Uterus (tissue), 3 donors: ENCODE measurements at regions not wholly inside any gene's neighbourhood (a gene's known extent, or its start where the extent isn't known, plus 50 kb on each side); places are given as distances from the start of the nearest gene placed in this dataset.

ENCODE experiments used
- DNase-seq, 2 donors: peaks; one replicate each; pipeline ENCODE4 v3.0.0-alpha.2; 2019 to 2020
- H3K27ac ChIP-seq, 2 donors: fragments of 200-600 bp; sonication (generic); 1 replicate in 1 of 2; 2 replicates in 1 of 2; pipeline ENCODE4 v1.5.1; 2016 to 2018
- H3K27me3 ChIP-seq, 2 donors: fragments of 200-600 bp; sonication (generic); one replicate each; pipeline ENCODE4 v1.5.1; 2018 to 2019; ENCODE audit warnings: control low read depth in 1 of 2
- H3K36me3 ChIP-seq, 2 donors: fragments of 200-600 bp; sonication (generic); one replicate each; pipeline ENCODE4 v1.5.1; 2019; ENCODE audit warnings: control low read depth in 1 of 2
- H3K4me1 ChIP-seq, 2 donors: fragments of 200-600 bp; sonication (generic); one replicate each; pipeline ENCODE4 v1.5.1; 2018 to 2019; ENCODE audit warnings: control low read depth in 1 of 2
- H3K4me3 ChIP-seq, 2 donors: fragments of 200-600 bp; sonication (generic); 1 replicate in 1 of 2; 2 replicates in 1 of 2; pipeline ENCODE4 v1.5.1; 2018 to 2019; ENCODE audit warnings: mild to moderate bottlenecking in 1 of 2
- H3K9me3 ChIP-seq, 2 donors: fragments of 200-600 bp; sonication (generic); one replicate each; pipeline ENCODE4 v1.5.1; 2019; ENCODE audit warnings: control low read depth in 1 of 2
- CTCF ChIP-seq, 4 experiments: fragments of 200-600 bp in 2 of 4; fragments of 450-650 bp in 2 of 4; sonication (generic) in 2 of 4; IDR thresholded peaks; one replicate each; pipeline ENCODE4 v1.5.1; 2016 to 2019; ENCODE audit warnings: antibody characterized with exemption in 4 of 4, mild to moderate bottlenecking in 2 of 4, moderate library complexity in 1 of 4
- POLR2A ChIP-seq, 2 donors: fragments of 450-650 bp; IDR thresholded peaks; one replicate each; pipeline ENCODE4 v1.6.1; 2016; ENCODE audit warnings: antibody characterized with exemption in 2 of 2, mild to moderate bottlenecking in 1 of 2, moderate library complexity in 1 of 2
- intact Hi-C: fragments of 100-400 bp; cut with DNase I; formaldehyde crosslinking; loops from one replicate; pipeline ENCODE4 v1.15.1; 2023; ENCODE audit warnings: low total_unique reads
- donor health status: DM: yes; HTN: yes; CAD: no.

- H3K4me1 ChIP-seq, result no peaks in the 10 kb centered on the region
- H3K9me3 ChIP-seq, result no peaks in the 10 kb centered on the region
- no peak for DNase-seq
- no peak overlapping the region for H3K27ac ChIP-seq
- no peak overlapping the region for H3K4me3 ChIP-seq
- no peaks in the 10 kb centered on the region for H3K27me3 ChIP-seq
- intact Hi-C loops, result no loop called here
- no peaks in the 10 kb centered on the region for H3K36me3 ChIP-seq
- TF ChIP-seq POLR2A (IDR thresholded peaks at IDR 0.05) (no peak), CTCF (IDR thresholded peaks at IDR 0.05) (no peak)
Observed at GRCh38 chr4:35982318-35982717, 262.0 kb downstream of the ARAP2 start.

- DNase-seq, result no peak
- H3K9me3 ChIP-seq, result no peaks in the 10 kb centered on the region
- intact Hi-C loops, result no loop called here
- H3K4me3 ChIP-seq, result no peak overlapping the region
- no peaks in the 10 kb centered on the region for H3K36me3 ChIP-seq
- no peak for TF ChIP-seq POLR2A (IDR thresholded peaks at IDR 0.05)
- no peak for TF ChIP-seq CTCF (IDR thresholded peaks at IDR 0.05)
- H3K27me3 ChIP-seq, result no peaks in the 10 kb centered on the region
- H3K4me1 ChIP-seq, result no peaks in the 10 kb centered on the region
- no peak overlapping the region for H3K27ac ChIP-seq
Observed at GRCh38 chr4:35986537-35986936, 257.8 kb downstream of the ARAP2 start.

- Histone ChIP-seq H3K4me3 (no peak overlapping the region), H3K36me3 (no peaks in the 10 kb centered on the region), H3K4me1 (no peaks in the 10 kb centered on the region), H3K27ac (no peak overlapping the region), H3K9me3 (no peaks in the 10 kb centered on the region), H3K27me3 (no peaks in the 10 kb centered on the region)
- intact Hi-C loops, result no loop called here
- TF ChIP-seq CTCF (IDR thresholded peaks at IDR 0.05), result no peak
- no peak for TF ChIP-seq POLR2A (IDR thresholded peaks at IDR 0.05)
- DNase-seq, result no peak
Observed at GRCh38 chr4:35993606-35994005, 250.7 kb downstream of the ARAP2 start.

- DNase-seq, result no peak
- Histone ChIP-seq H3K36me3 (no peaks in the 10 kb centered on the region), H3K27ac (no peak overlapping the region), H3K9me3 (no peaks in the 10 kb centered on the region), H3K27me3 (no peaks in the 10 kb centered on the region), H3K4me3 (no peak overlapping the region), H3K4me1 (no peaks in the 10 kb centered on the region)
- no peak for TF ChIP-seq POLR2A (IDR thresholded peaks at IDR 0.05)
- TF ChIP-seq CTCF (IDR thresholded peaks at IDR 0.05), result no peak
- intact Hi-C loops, result no loop called here
Observed at GRCh38 chr4:36000941-36001557, 243.3 kb downstream of the ARAP2 start.

GRCh38 chr4:36003051-36003450 lies 241.3 kb downstream of the ARAP2 start:
- H3K9me3 ChIP-seq, result no peaks in the 10 kb centered on the region
- H3K36me3 ChIP-seq, result no peaks in the 10 kb centered on the region
- H3K4me1 ChIP-seq, result no peaks in the 10 kb centered on the region
- H3K27ac ChIP-seq, result no peak overlapping the region
- intact Hi-C loops, result no loop called here
- DNase-seq, result no peak
- no peaks in the 10 kb centered on the region for H3K27me3 ChIP-seq
- TF ChIP-seq CTCF (IDR thresholded peaks at IDR 0.05) (no peak), POLR2A (IDR thresholded peaks at IDR 0.05) (no peak)
- H3K4me3 ChIP-seq, result no peak overlapping the region
